HCT116 (cell line): ENCODE measurements at regions not wholly inside any gene's neighbourhood (a gene's known extent, or its start where the extent isn't known, plus 50 kb on each side); places are given as distances from the start of the nearest gene placed in this dataset.

Experiments used
- ATAC-seq: fragments of 200-7000 bp; cut with Tn5 transposase; 2 replicates; pipeline ENCODE4 v1.9.1; 2020; ENCODE audit warnings: mild to moderate bottlenecking, moderate library complexity
- BruUV-seq: library from RNA; stranded (reverse); fragments of 400-500 nt; replicated peaks from 2 replicates; lab custom pipeline; 2021; lab: Mats Ljungman, UMichigan
- CTCF ChIA-PET: fragments of 300-600 bp; sonication (Branson Sonifier 250); formaldehyde crosslinking; loops from one replicate; lab custom pipeline; 2021; ENCODE audit warnings: antibody characterized with exemption; lab: Charles Lee
- POLR2A ChIA-PET: fragments of 300-600, 350-600 bp; sonication (Branson Sonifier 250); formaldehyde crosslinking; loops from one replicate; lab custom pipeline; 2021; ENCODE audit warnings: antibody characterized with exemption; lab: Charles Lee
- RAD21 ChIA-PET, 2 experiments: fragments of 300-600 bp; sonication (Branson Sonifier 250); formaldehyde crosslinking; loops; one replicate each; lab custom pipeline; 2023; ENCODE audit warnings: low total read pairs in 2 of 2; ENCODE audit not compliant: uncharacterized antibody in 2 of 2, unreplicated experiment in 2 of 2, low non-redundant PET in 1 of 2; lab: Charles Lee
- DNase-seq: peaks from one replicate; pipeline ENCODE4 v3.0.0-alpha.2; 2010; ENCODE audit warnings: low read depth, low spot score
- H2AFZ ChIP-seq: fragments of 200-600 bp; shearing (Covaris generic), sonication (generic); 2 replicates; pipeline ENCODE4 v1.6.1; 2017; ENCODE audit warnings: low read depth, mixed run types, mixed read lengths, antibody characterized with exemption, low read length; ENCODE audit not compliant: poor library complexity, severe bottlenecking
- H3K27ac ChIP-seq: 2 replicates; pipeline ENCODE4 v1.5.1; 2012; ENCODE audit warnings: low read depth, low read length
- H3K27me3 ChIP-seq: fragments of 200-600 bp; sonication (generic); 2 replicates; pipeline ENCODE4 v1.6.1; 2016; ENCODE audit warnings: mixed run types, low read length, mixed read lengths; ENCODE audit not compliant: insufficient read depth
- H3K36me3 ChIP-seq, 2 experiments: fragments of 200-500 bp in 1 of 2; fragments of 200-600 bp in 1 of 2; sonication (Bioruptor generic) in 1 of 2; sonication (generic) in 1 of 2; 2 replicates each; pipeline versions ENCODE4 v1.5.1 to v1.6.1; 2014 to 2016; ENCODE audit warnings: low read length in 2 of 2, inconsistent platforms in 1 of 2, mixed read lengths in 1 of 2, mixed run types in 1 of 2; ENCODE audit not compliant: insufficient read depth in 2 of 2, control insufficient read depth in 1 of 2
- H3K4me1 ChIP-seq, 2 experiments: fragments of 200-600 bp in 1 of 2; sonication (generic) in 1 of 2; 2 replicates each; pipeline versions ENCODE4 v1.5.1 to v1.6.1; 2012 to 2017; ENCODE audit warnings: low read length in 2 of 2, inconsistent platforms in 1 of 2, mild to moderate bottlenecking in 1 of 2, mixed read lengths in 1 of 2, mixed run types in 1 of 2, moderate library complexity in 1 of 2; ENCODE audit not compliant: insufficient read depth in 2 of 2, control insufficient read depth in 1 of 2
- H3K4me2 ChIP-seq: fragments of 200-600 bp; sonication (generic); 2 replicates; pipeline ENCODE4 v1.6.1; 2017; ENCODE audit warnings: mixed run types, low read length, mixed read lengths
- H3K4me3 ChIP-seq, 2 experiments: fragments of 200-600 bp in 1 of 2; sonication (generic) in 1 of 2; replicated peaks in 1 of 2; 2 replicates each; pipeline ENCODE4 v1.5.1; 2011 to 2016; ENCODE audit warnings: low read length in 2 of 2, control low read depth in 1 of 2, low read depth in 1 of 2, mild to moderate bottlenecking in 1 of 2, mixed read lengths in 1 of 2, mixed run types in 1 of 2
- H3K79me2 ChIP-seq: fragments of 200-600 bp; sonication (generic); 2 replicates; pipeline ENCODE4 v1.6.1; 2017; ENCODE audit warnings: mild to moderate bottlenecking, mixed run types, low read length, moderate library complexity, mixed read lengths; ENCODE audit not compliant: insufficient read depth
- H3K9ac ChIP-seq: fragments of 200-600 bp; sonication (generic); 2 replicates; pipeline ENCODE4 v1.6.1; 2016; ENCODE audit warnings: low read length, mixed read lengths
- H3K9me2 ChIP-seq: fragments of 200-600 bp; sonication (generic), shearing (Covaris generic); 2 replicates; pipeline ENCODE4 v1.6.1; 2017; ENCODE audit warnings: mixed run types, mild to moderate bottlenecking, moderate library complexity; ENCODE audit not compliant: insufficient read depth
- H3K9me3 ChIP-seq, 2 experiments: fragments of 200-500 bp in 1 of 2; fragments of 200-600 bp in 1 of 2; sonication (Bioruptor generic) in 1 of 2; sonication (generic) in 1 of 2; 2 replicates each; pipeline ENCODE4 v1.6.1; 2014 to 2017; ENCODE audit warnings: low read length in 2 of 2, mixed read lengths in 2 of 2, inconsistent platforms in 1 of 2, low read depth in 1 of 2, mild to moderate bottlenecking in 1 of 2, mixed run types in 1 of 2, moderate library complexity in 1 of 2; ENCODE audit not compliant: control insufficient read depth in 1 of 2, insufficient read depth in 1 of 2
- H4K20me1 ChIP-seq: fragments of 200-600 bp; sonication (generic), shearing (Covaris generic); 2 replicates; pipeline ENCODE4 v1.6.1; 2017; ENCODE audit warnings: mixed run types, mild to moderate bottlenecking, moderate library complexity; ENCODE audit not compliant: insufficient read depth
- CTCF ChIP-seq, 3 experiments: fragments of 200-600 bp in 1 of 3; sonication (generic) in 1 of 3; IDR thresholded peaks in 2 of 3; conservative IDR thresholded peaks in 1 of 3; 2 replicates each; pipeline ENCODE4 v1.5.1; 2012 to 2017; ENCODE audit warnings: low read depth in 2 of 3, low read length in 2 of 3, antibody characterized with exemption in 1 of 3, borderline replicate concordance in 1 of 3, control low read depth in 1 of 3, mild to moderate bottlenecking in 1 of 3, mixed read lengths in 1 of 3, mixed run types in 1 of 3, moderate library complexity in 1 of 3; ENCODE audit not compliant: insufficient read depth in 1 of 3
- EZH2phosphoT487 ChIP-seq: fragments of 200-600 bp; IDR thresholded peaks from 2 replicates; pipeline ENCODE4 v1.6.1; 2018; ENCODE audit warnings: antibody characterized with exemption, borderline replicate concordance
- MAX ChIP-seq: IDR thresholded peaks from 2 replicates; pipeline ENCODE4 v1.6.1; 2012
- YY1 ChIP-seq: IDR thresholded peaks from 2 replicates; pipeline ENCODE4 v1.6.1; 2011; ENCODE audit warnings: low read length, low read depth, moderate library complexity, mild to moderate bottlenecking; ENCODE audit not compliant: insufficient replicate concordance; ENCODE audit errors: extremely low read depth
- ZNF274 ChIP-seq: fragments of 200-500 bp; sonication (Bioruptor generic); IDR thresholded peaks from 2 replicates; pipeline ENCODE4 v1.6.1; 2014; ENCODE audit warnings: mild to moderate bottlenecking, low read depth, low read length, inconsistent platforms
- intact Hi-C: fragments of 100-400 bp; cut with micrococcal nuclease; formaldehyde crosslinking; loops from 2 replicates; pipeline ENCODE4 v1.10.0; 2022
- TF ChIP-seq, protein P1 (sequence below): IDR thresholded peaks from 2 replicates; pipeline ENCODE4 v1.6.1; 2011; ENCODE audit warnings: mild to moderate bottlenecking, low read length, moderate library complexity; ENCODE audit not compliant: insufficient replicate concordance; ENCODE audit errors: extremely low read depth

GRCh38 chr2:81073412-81073811 lies 768.9 kb upstream of the LRRTM1 start:
- ChIA-PET POLR2A (no interaction called here), RAD21 (no interaction called here), CTCF (no interaction called here)
- no peak for TF ChIP-seq ZNF274
- no peak for TF ChIP-seq YY1
- H3K9ac ChIP-seq, result no peak overlapping the region
- H2AFZ ChIP-seq, result no peak overlapping the region
- H3K4me1 ChIP-seq, result no peaks in the 10 kb centered on the region
- no peaks in the 10 kb centered on the region for H3K9me2 ChIP-seq
- H3K79me2 ChIP-seq, result no peaks in the 10 kb centered on the region
- no peaks in the 10 kb centered on the region for H3K36me3 ChIP-seq
- no peak for ATAC-seq
- no TSS peak for BruUV-seq
- no peak for DNase-seq
- no peak overlapping the region for H3K27ac ChIP-seq
- H4K20me1 ChIP-seq, result no peaks in the 10 kb centered on the region
- H3K9me3 ChIP-seq, result no peaks in the 10 kb centered on the region
- no peak overlapping the region for H3K4me2 ChIP-seq
- H3K27me3 ChIP-seq, result no peaks in the 10 kb centered on the region
- intact Hi-C loops, result no loop called here
- H3K4me3 ChIP-seq, result no peak overlapping the region

- RAD21 ChIA-PET, result no interaction called here
- no peak overlapping the region for H3K4me3 ChIP-seq
- no peak overlapping the region for H2AFZ ChIP-seq
- no peaks in the 10 kb centered on the region for H3K79me2 ChIP-seq
- H3K27ac ChIP-seq, result no peak overlapping the region
- no peak overlapping the region for H3K4me2 ChIP-seq
- H3K27me3 ChIP-seq, result no peaks in the 10 kb centered on the region
- no peaks in the 10 kb centered on the region for H3K36me3 ChIP-seq
- CTCF ChIA-PET, result no interaction called here
- POLR2A ChIA-PET, result no interaction called here
- BruUV-seq, result no TSS peak
- H3K4me1 ChIP-seq, result no peaks in the 10 kb centered on the region
- no peak for TF ChIP-seq MAX
- no peak for TF ChIP-seq EZH2phosphoT487
- TF ChIP-seq CTCF (IDR thresholded peaks at IDR 0.05 in 2 of 3, conservative IDR thresholded peaks at IDR 0.05 in 1 of 3; ENCODE audit: borderline replicate concordance in 1 of 3, insufficient read depth in 1 of 3, low read depth in 2 of 3, low read length in 2 of 3), result peak in 1 of 3 experiments; percentile 9; a peak in 2 of 6 replicates
- TF ChIP-seq, protein P1, sequence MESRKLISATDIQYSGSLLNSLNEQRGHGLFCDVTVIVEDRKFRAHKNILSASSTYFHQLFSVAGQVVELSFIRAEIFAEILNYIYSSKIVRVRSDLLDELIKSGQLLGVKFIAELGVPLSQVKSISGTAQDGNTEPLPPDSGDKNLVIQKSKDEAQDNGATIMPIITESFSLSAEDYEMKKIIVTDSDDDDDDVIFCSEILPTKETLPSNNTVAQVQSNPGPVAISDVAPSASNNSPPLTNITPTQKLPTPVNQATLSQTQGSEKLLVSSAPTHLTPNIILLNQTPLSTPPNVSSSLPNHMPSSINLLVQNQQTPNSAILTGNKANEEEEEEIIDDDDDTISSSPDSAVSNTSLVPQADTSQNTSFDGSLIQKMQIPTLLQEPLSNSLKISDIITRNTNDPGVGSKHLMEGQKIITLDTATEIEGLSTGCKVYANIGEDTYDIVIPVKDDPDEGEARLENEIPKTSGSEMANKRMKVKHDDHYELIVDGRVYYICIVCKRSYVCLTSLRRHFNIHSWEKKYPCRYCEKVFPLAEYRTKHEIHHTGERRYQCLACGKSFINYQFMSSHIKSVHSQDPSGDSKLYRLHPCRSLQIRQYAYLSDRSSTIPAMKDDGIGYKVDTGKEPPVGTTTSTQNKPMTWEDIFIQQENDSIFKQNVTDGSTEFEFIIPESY, result no peak
- no peaks in the 10 kb centered on the region for H3K9me2 ChIP-seq
- ATAC-seq (no peak), DNase-seq (no peak)
- H3K9me3 ChIP-seq, result no peaks in the 10 kb centered on the region
- no peaks in the 10 kb centered on the region for H4K20me1 ChIP-seq
- H3K9ac ChIP-seq, result no peak overlapping the region
- intact Hi-C loops, result no loop called here
These were observed 763.6 kb upstream of the LRRTM1 start for GRCh38 chr2:81068144-81068543.
